A549 (cell line): ENCODE measurements at regions not wholly inside any gene's neighbourhood (a gene's known extent, or its start where the extent isn't known, plus 50 kb on each side); places are given as distances from the start of the nearest gene placed in this dataset.

ENCODE experiments used
- EP300 ChIP-seq, 2 experiments: fragments of >200 bp; sonication (Bioruptor Twin); formaldehyde crosslinking; IDR thresholded peaks; 2 replicates in 1 of 2; 3 replicates in 1 of 2; pipeline ENCODE4 v1.6.1; 2016 to 2017
- JUNB ChIP-seq: fragments of >200 bp; sonication (Bioruptor Twin); formaldehyde crosslinking; IDR thresholded peaks from 2 replicates; pipeline ENCODE4 v1.6.1; 2016
- MAX ChIP-seq: IDR thresholded peaks from 2 replicates; pipeline ENCODE4 v1.6.1; 2012
- POLR2A ChIP-seq: IDR thresholded peaks from 2 replicates; pipeline ENCODE4 v1.6.1; 2012; ENCODE audit warnings: mild to moderate bottlenecking, low read length

DNA sequence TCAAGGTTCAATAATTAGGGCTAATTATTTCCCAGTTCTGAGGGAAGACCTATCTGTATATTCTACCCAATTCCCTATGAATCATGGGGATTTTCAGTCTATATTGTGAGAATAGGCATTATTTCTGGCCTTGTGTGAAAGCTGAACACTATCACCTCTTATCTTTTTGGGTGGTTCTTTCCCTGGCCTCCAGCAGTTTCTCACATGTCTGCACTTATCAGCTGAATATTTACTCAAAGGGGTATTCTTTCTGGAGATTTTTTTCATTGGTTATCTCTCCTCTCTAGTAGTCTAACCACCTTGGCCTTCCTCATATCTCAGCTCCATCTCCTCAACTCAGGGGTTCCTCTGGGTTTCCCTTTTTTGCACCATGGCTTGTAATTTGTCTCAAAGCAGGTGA, 64.9 kb upstream of the LIFR start:
- TF ChIP-seq MAX (no peak), POLR2A (no peak), JUNB (no peak), EP300 (IDR thresholded peaks at IDR 0.05) (no peak)
